Endothelial cell of umbilical vein (primary cell): ENCODE measurements at regions not wholly inside any gene's neighbourhood (a gene's known extent, or its start where the extent isn't known, plus 50 kb on each side); places are given as distances from the start of the nearest gene placed in this dataset.

Experiments used
- BruUV-seq: library from RNA; stranded (reverse); fragments of 400-500 nt; replicated peaks from 2 replicates; lab custom pipeline; 2021; lab: Mats Ljungman, UMichigan
- CTCF ChIA-PET: fragments of 300-600, 350-600 bp; sonication (Branson Sonifier 250); formaldehyde crosslinking; loops from one replicate; lab custom pipeline; 2021; ENCODE audit warnings: antibody characterized with exemption, inconsistent platforms; lab: Charles Lee
- POLR2A ChIA-PET: fragments of 300-600, 350-600 bp; sonication (Branson Sonifier 250); formaldehyde crosslinking; loops from one replicate; lab custom pipeline; 2021; ENCODE audit warnings: antibody characterized with exemption, inconsistent platforms; lab: Charles Lee
- DNase-seq: peaks from one replicate; pipeline ENCODE4 v3.0.0-alpha.2; 2011; ENCODE audit warnings: low read depth, low spot score
- FAIRE-seq: peaks from 2 replicates; lab custom pipeline; 2011; peaks lifted over from hg19 to GRCh38; lab: Jason Lieb, UNC
- H2AFZ ChIP-seq: 2 replicates; pipeline ENCODE4 v1.6.0; 2012; ENCODE audit warnings: low read depth, low read length, control low read depth, inconsistent platforms
- H3K27ac ChIP-seq: 2 replicates; pipeline ENCODE4 v1.5.1; 2011; ENCODE audit warnings: low read depth, mild to moderate bottlenecking, control low read depth, low read length, moderate library complexity; ENCODE audit not compliant: insufficient read depth
- H3K27me3 ChIP-seq, 2 experiments: 2 replicates each; pipeline versions ENCODE4 v1.6.0 to v1.6.1; 2011; ENCODE audit warnings: low read length in 2 of 2, mixed read lengths in 1 of 2; ENCODE audit not compliant: control insufficient read depth in 2 of 2, insufficient read depth in 2 of 2
- H3K36me3 ChIP-seq, 2 experiments: 2 replicates in 1 of 2; 3 replicates in 1 of 2; pipeline ENCODE4 v1.5.1; 2011; ENCODE audit warnings: low read length in 2 of 2, mild to moderate bottlenecking in 1 of 2, moderate library complexity in 1 of 2; ENCODE audit not compliant: control insufficient read depth in 2 of 2, insufficient read depth in 2 of 2; ENCODE audit errors: extremely low read depth in 1 of 2
- H3K4me1 ChIP-seq: 3 replicates; pipeline ENCODE4 v1.5.1; 2011; ENCODE audit warnings: mild to moderate bottlenecking, low read length; ENCODE audit not compliant: control insufficient read depth, insufficient read depth; ENCODE audit errors: extremely low read depth
- H3K4me2 ChIP-seq: 2 replicates; pipeline ENCODE4 v1.6.1; 2011; ENCODE audit warnings: low read length, control low read depth, mixed read lengths; ENCODE audit not compliant: insufficient read depth
- H3K4me3 ChIP-seq, 3 experiments: fragments of 200-600 bp in 1 of 3; sonication (generic), shearing (Covaris generic) in 1 of 3; replicated peaks in 1 of 3; 2 replicates each; pipeline ENCODE4 v1.5.1; 2011 to 2016; ENCODE audit warnings: control low read depth in 3 of 3, low read length in 3 of 3, mild to moderate bottlenecking in 2 of 3, inconsistent platforms in 1 of 3, low read depth in 1 of 3, moderate library complexity in 1 of 3; ENCODE audit not compliant: insufficient read depth in 1 of 3
- H3K79me2 ChIP-seq: 2 replicates; pipeline ENCODE4 v1.6.0; 2012; ENCODE audit warnings: low read length, inconsistent platforms; ENCODE audit not compliant: control insufficient read depth, insufficient read depth
- H3K9ac ChIP-seq: replicated peaks from 2 replicates; pipeline ENCODE3; 2011; ENCODE audit warnings: low read length, control low read depth; ENCODE audit not compliant: insufficient read depth; ENCODE audit errors: extremely low read depth
- H3K9me1 ChIP-seq: replicated peaks from 3 replicates; pipeline ENCODE4 v1.6.0; 2011; ENCODE audit warnings: mild to moderate bottlenecking, low read length; ENCODE audit not compliant: control insufficient read depth, insufficient read depth; ENCODE audit errors: extremely low read depth
- H3K9me3 ChIP-seq: replicated peaks from 2 replicates; pipeline ENCODE4 v1.5.1; 2012; ENCODE audit warnings: low read length, inconsistent platforms; ENCODE audit not compliant: control insufficient read depth, insufficient read depth
- H4K20me1 ChIP-seq: replicated peaks from 2 replicates; pipeline ENCODE3; 2011; ENCODE audit warnings: mild to moderate bottlenecking, low read length; ENCODE audit not compliant: control insufficient read depth, insufficient read depth; ENCODE audit errors: extremely low read depth
- FOS ChIP-seq: IDR thresholded peaks from 2 replicates; pipeline ENCODE4 v1.6.1; 2011; ENCODE audit warnings: mild to moderate bottlenecking, low read length, moderate library complexity, borderline replicate concordance; ENCODE audit not compliant: insufficient read depth
- GATA2 ChIP-seq: IDR thresholded peaks from 2 replicates; pipeline ENCODE4 v1.7.0; 2011; ENCODE audit warnings: low read depth, mild to moderate bottlenecking, moderate library complexity, mixed read lengths, low read length; ENCODE audit not compliant: insufficient read length, insufficient read depth
- JUN ChIP-seq: IDR thresholded peaks from 2 replicates; pipeline ENCODE4 v1.6.1; 2011; ENCODE audit warnings: borderline replicate concordance, low read depth; ENCODE audit not compliant: insufficient read length, insufficient read depth
- POLR2A ChIP-seq: IDR thresholded peaks from 2 replicates; pipeline ENCODE4 v1.6.1; 2012; ENCODE audit warnings: low read depth, mild to moderate bottlenecking, control low read depth, low read length
- dilution Hi-C: fragments of 300-500 bp; cut with MboI; formaldehyde crosslinking; loops from one replicate; pipeline ENCODE4 v1.15.0; 2019; ENCODE audit warnings: low sequenced_read_pairs; ENCODE audit not compliant: extremely low pct_ligation_motif_present
- intact Hi-C: fragments of 100-400 bp; cut with micrococcal nuclease; formaldehyde crosslinking; loops from one replicate; pipeline ENCODE4 v1.10.0; 2022
- TF ChIP-seq, protein P1 (sequence below): IDR thresholded peaks from 2 replicates; pipeline ENCODE4 v1.6.1; 2011; ENCODE audit not compliant: insufficient read depth, insufficient read length
- TF ChIP-seq, protein P2 (sequence below), 2 donors: IDR thresholded peaks; 1 replicate in 1 of 2; 2 replicates in 1 of 2; pipeline ENCODE4 v1.5.1; 2011; ENCODE audit warnings: low read length in 2 of 2, mild to moderate bottlenecking in 2 of 2, moderate library complexity in 2 of 2, control low read depth in 1 of 2, inconsistent platforms in 1 of 2, low read depth in 1 of 2; ENCODE audit not compliant: insufficient read depth in 1 of 2; ENCODE audit errors: extremely low read depth in 1 of 2

- Histone ChIP-seq H4K20me1 (no peaks in the 10 kb centered on the region), H3K4me2 (no peak overlapping the region), H3K27me3 (no peaks in the 10 kb centered on the region), H3K9me1 (no peaks in the 10 kb centered on the region), H3K4me1 (no peaks in the 10 kb centered on the region), H2AFZ (no peak overlapping the region), H3K4me3 (no peak overlapping the region), H3K9ac (no peak overlapping the region), H3K9me3 (no peaks in the 10 kb centered on the region), H3K79me2 (no peaks in the 10 kb centered on the region), H3K27ac (no peak overlapping the region), H3K36me3 (no peaks in the 10 kb centered on the region)
- dilution Hi-C loops (no loop called here), intact Hi-C loops (no loop called here)
- TF ChIP-seq POLR2A: no peak
- TF ChIP-seq, protein P1, sequence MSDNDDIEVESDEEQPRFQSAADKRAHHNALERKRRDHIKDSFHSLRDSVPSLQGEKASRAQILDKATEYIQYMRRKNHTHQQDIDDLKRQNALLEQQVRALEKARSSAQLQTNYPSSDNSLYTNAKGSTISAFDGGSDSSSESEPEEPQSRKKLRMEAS: no peak
- TF ChIP-seq, protein P2, sequence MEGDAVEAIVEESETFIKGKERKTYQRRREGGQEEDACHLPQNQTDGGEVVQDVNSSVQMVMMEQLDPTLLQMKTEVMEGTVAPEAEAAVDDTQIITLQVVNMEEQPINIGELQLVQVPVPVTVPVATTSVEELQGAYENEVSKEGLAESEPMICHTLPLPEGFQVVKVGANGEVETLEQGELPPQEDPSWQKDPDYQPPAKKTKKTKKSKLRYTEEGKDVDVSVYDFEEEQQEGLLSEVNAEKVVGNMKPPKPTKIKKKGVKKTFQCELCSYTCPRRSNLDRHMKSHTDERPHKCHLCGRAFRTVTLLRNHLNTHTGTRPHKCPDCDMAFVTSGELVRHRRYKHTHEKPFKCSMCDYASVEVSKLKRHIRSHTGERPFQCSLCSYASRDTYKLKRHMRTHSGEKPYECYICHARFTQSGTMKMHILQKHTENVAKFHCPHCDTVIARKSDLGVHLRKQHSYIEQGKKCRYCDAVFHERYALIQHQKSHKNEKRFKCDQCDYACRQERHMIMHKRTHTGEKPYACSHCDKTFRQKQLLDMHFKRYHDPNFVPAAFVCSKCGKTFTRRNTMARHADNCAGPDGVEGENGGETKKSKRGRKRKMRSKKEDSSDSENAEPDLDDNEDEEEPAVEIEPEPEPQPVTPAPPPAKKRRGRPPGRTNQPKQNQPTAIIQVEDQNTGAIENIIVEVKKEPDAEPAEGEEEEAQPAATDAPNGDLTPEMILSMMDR (IDR thresholded peaks at IDR 0.05; ENCODE audit: extremely low read depth in 1 of 2, insufficient read depth in 1 of 2, low read depth in 1 of 2, low read length in 2 of 2): no peak
- TF ChIP-seq GATA2: no peak
- TF ChIP-seq FOS: no peak
- TF ChIP-seq JUN: no peak
- ChIA-PET POLR2A (no interaction called here), CTCF (no interaction called here)
- FAIRE-seq (no peak), DNase-seq (no peak)
- no TSS peak for BruUV-seq
These were observed 91.2 kb upstream of the RET start for GRCh38 chr10:42985436-42986316.
